ENCODE measurements at regions not wholly inside any gene's neighbourhood (a gene's known extent, or its start where the extent isn't known, plus 50 kb on each side); places are given as distances from the start of the nearest gene placed in this dataset.

DNA sequence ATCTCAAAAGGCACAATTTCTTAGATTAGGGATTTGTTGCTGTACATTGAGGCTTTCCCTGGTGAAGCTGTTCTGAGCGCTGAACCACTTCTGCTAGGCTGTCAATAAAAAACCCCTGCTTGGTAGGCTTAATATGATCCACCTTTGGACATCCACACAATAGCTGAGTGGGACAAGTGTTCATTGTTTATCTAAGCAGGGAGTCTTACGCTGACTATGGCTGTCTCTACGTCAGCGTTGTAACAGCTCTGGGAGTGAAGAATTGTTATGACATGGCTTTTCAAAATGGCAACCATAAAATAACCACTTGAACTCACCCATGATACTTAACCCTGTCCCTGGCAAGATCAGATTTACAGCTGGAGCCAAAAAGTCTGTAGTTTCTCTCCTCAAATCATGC lies 111.5 kb upstream of the SULT1C3 start:
- no peaks in the 10 kb centered on the region for H3K79me2 ChIP-seq (ENCODE audit: control insufficient read depth, insufficient read depth, low read length)
- H2AFZ ChIP-seq (ENCODE audit: low read depth, low read length) = no peak overlapping the region
- ATAC-seq (no peak), FAIRE-seq (no peak), DNase-seq (ENCODE audit: extremely low read depth in 1 of 4, low spot score in 3 of 4) (no peak)
- no peak overlapping the region for H3K9ac ChIP-seq (ENCODE audit: insufficient read depth in 1 of 2, low read depth in 2 of 2, low read length in 2 of 2)
- intact Hi-C loops (cut with micrococcal nuclease) (no loop called here), in situ Hi-C loops (cut with MboI) (no loop called here)
- POLR2A ChIA-PET = interaction anchor here (1.3 kb wide), 1 partner anchor 11 kb away, joined by 3 read pairs; no protein-coding TSS in a partner anchor
- BruUV-seq (replicated peaks) = no TSS peak
- H3K4me3 ChIP-seq = no peak overlapping the region
- 0% methylated on average over 4 of the region's 4 CpGs for WGBS (ENCODE audit: insufficient coverage, low coverage, missing lambda C conversion rate)
- no peaks in the 10 kb centered on the region for H3K4me1 ChIP-seq (replicated peaks in 1 of 2; ENCODE audit: control insufficient read depth in 2 of 2, insufficient read depth in 2 of 2, low read length in 2 of 2)
- CTCF ChIA-PET (ENCODE audit: low intra/inter-chr PET ratio) = no interaction called here
- no peaks in the 10 kb centered on the region for H3K27me3 ChIP-seq (ENCODE audit: control insufficient read depth in 2 of 2, insufficient read depth in 2 of 2, low read length in 2 of 2)
- no peaks in the 10 kb centered on the region for H3K36me3 ChIP-seq (ENCODE audit: control insufficient read depth, insufficient read depth, low read length)
- no peaks in the 10 kb centered on the region for H4K20me1 ChIP-seq (replicated peaks; ENCODE audit: control insufficient read depth, insufficient read depth, low read length)
- H3K9me3 ChIP-seq (replicated peaks; ENCODE audit: control insufficient read depth, insufficient read depth, low read depth, low read length) = no peaks in the 10 kb centered on the region
- H3K9me1 ChIP-seq (ENCODE audit: control insufficient read depth, insufficient read depth, low read length) = no peaks in the 10 kb centered on the region
- no peak overlapping the region for H3K4me2 ChIP-seq (ENCODE audit: insufficient read depth, low read length)
- H3K27ac ChIP-seq (ENCODE audit: extremely low read depth, low read depth, low read length) = no peak overlapping the region
- TF ChIP-seq BRD4 (IDR thresholded peaks at IDR 0.05) (no peak), FOXA1 (IDR thresholded peaks at IDR 0.05; ENCODE audit: borderline replicate concordance) (no peak), KLF10 (CRISPR knock-in tag; IDR thresholded peaks at IDR 0.05) (no peak), GATAD2B (IDR thresholded peaks at IDR 0.05; ENCODE audit: borderline replicate concordance) (no peak), PRPF4 (IDR thresholded peaks at IDR 0.05; ENCODE audit: insufficient read depth, low read depth, low read length, poor library complexity, severe bottlenecking) (no peak), U2AF1 (optimal IDR thresholded peaks at IDR 0.05; ENCODE audit: low read depth, low read length) (no peak), MYBL2 (IDR thresholded peaks at IDR 0.05; ENCODE audit: low read depth) (no peak), MYBL2 (CRISPR knock-in tag; IDR thresholded peaks at IDR 0.05; ENCODE audit: borderline replicate concordance) (no peak), CHD4 (IDR thresholded peaks at IDR 0.05; ENCODE audit: insufficient read depth, insufficient replicate concordance, low read depth, low read length, poor library complexity, severe bottlenecking) (no peak), ZNF143 (CRISPR knock-in tag; IDR thresholded peaks at IDR 0.05) (no peak), NFYB (IDR thresholded peaks at IDR 0.05; ENCODE audit: extremely low read depth, insufficient read length) (no peak), ZNF184 (CRISPR knock-in tag; IDR thresholded peaks at IDR 0.05) (no peak), KLF16 (IDR thresholded peaks at IDR 0.05) (no peak), ZNF146 (CRISPR knock-in tag; IDR thresholded peaks at IDR 0.05; ENCODE audit: unreplicated experiment) (no peak), MCM3 (IDR thresholded peaks at IDR 0.05) (no peak), ZNF316 (IDR thresholded peaks at IDR 0.05) (no peak)
- TF ChIP-seq, protein P1, sequence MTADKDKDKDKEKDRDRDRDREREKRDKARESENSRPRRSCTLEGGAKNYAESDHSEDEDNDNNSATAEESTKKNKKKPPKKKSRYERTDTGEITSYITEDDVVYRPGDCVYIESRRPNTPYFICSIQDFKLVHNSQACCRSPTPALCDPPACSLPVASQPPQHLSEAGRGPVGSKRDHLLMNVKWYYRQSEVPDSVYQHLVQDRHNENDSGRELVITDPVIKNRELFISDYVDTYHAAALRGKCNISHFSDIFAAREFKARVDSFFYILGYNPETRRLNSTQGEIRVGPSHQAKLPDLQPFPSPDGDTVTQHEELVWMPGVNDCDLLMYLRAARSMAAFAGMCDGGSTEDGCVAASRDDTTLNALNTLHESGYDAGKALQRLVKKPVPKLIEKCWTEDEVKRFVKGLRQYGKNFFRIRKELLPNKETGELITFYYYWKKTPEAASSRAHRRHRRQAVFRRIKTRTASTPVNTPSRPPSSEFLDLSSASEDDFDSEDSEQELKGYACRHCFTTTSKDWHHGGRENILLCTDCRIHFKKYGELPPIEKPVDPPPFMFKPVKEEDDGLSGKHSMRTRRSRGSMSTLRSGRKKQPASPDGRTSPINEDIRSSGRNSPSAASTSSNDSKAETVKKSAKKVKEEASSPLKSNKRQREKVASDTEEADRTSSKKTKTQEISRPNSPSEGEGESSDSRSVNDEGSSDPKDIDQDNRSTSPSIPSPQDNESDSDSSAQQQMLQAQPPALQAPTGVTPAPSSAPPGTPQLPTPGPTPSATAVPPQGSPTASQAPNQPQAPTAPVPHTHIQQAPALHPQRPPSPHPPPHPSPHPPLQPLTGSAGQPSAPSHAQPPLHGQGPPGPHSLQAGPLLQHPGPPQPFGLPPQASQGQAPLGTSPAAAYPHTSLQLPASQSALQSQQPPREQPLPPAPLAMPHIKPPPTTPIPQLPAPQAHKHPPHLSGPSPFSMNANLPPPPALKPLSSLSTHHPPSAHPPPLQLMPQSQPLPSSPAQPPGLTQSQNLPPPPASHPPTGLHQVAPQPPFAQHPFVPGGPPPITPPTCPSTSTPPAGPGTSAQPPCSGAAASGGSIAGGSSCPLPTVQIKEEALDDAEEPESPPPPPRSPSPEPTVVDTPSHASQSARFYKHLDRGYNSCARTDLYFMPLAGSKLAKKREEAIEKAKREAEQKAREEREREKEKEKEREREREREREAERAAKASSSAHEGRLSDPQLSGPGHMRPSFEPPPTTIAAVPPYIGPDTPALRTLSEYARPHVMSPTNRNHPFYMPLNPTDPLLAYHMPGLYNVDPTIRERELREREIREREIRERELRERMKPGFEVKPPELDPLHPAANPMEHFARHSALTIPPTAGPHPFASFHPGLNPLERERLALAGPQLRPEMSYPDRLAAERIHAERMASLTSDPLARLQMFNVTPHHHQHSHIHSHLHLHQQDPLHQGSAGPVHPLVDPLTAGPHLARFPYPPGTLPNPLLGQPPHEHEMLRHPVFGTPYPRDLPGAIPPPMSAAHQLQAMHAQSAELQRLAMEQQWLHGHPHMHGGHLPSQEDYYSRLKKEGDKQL (CRISPR knock-in tag; IDR thresholded peaks at IDR 0.05; ENCODE audit: borderline replicate concordance) = no peak
- TF ChIP-seq, protein P2, sequence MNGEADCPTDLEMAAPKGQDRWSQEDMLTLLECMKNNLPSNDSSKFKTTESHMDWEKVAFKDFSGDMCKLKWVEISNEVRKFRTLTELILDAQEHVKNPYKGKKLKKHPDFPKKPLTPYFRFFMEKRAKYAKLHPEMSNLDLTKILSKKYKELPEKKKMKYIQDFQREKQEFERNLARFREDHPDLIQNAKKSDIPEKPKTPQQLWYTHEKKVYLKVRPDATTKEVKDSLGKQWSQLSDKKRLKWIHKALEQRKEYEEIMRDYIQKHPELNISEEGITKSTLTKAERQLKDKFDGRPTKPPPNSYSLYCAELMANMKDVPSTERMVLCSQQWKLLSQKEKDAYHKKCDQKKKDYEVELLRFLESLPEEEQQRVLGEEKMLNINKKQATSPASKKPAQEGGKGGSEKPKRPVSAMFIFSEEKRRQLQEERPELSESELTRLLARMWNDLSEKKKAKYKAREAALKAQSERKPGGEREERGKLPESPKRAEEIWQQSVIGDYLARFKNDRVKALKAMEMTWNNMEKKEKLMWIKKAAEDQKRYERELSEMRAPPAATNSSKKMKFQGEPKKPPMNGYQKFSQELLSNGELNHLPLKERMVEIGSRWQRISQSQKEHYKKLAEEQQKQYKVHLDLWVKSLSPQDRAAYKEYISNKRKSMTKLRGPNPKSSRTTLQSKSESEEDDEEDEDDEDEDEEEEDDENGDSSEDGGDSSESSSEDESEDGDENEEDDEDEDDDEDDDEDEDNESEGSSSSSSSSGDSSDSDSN (IDR thresholded peaks at IDR 0.05; ENCODE audit: borderline replicate concordance in 1 of 2, low read depth in 2 of 2, low read length in 2 of 2) = no peak
